ENCODE measurements at regions not wholly inside any gene's neighbourhood (a gene's known extent, or its start where the extent isn't known, plus 50 kb on each side); places are given as distances from the start of the nearest gene placed in this dataset.

GRCh38 chr2:150609831-150610582 lies 122.5 kb upstream of the RND3 start:
- H3K36me3 Mint-ChIP-seq (ENCODE audit: low read depth), result no peaks in the 10 kb centered on the region
- ATAC-seq, result no peak
- no peak overlapping the region for H3K27ac Mint-ChIP-seq
- H3K4me1 Mint-ChIP-seq, result no peaks in the 10 kb centered on the region
- no peaks in the 10 kb centered on the region for H3K9me3 Mint-ChIP-seq
- H3K27me3 Mint-ChIP-seq, result no peaks in the 10 kb centered on the region
- no peak overlapping the region for H3K4me3 Mint-ChIP-seq
- DNase-seq, result no peak

- Mint-ChIP-seq H3K4me3 (no peak overlapping the region), H3K4me1 (no peaks in the 10 kb centered on the region), H3K36me3 (ENCODE audit: low read depth) (no peaks in the 10 kb centered on the region), H3K27me3 (no peaks in the 10 kb centered on the region), H3K27ac (no peak overlapping the region), H3K9me3 (no peaks in the 10 kb centered on the region)
- no peak for DNase-seq
- no peak for ATAC-seq
These were observed 120.9 kb upstream of the RND3 start for GRCh38 chr2:150608341-150608740.

- Mint-ChIP-seq H3K9me3 (no peaks in the 10 kb centered on the region), H3K4me1 (no peaks in the 10 kb centered on the region), H3K27me3 (no peaks in the 10 kb centered on the region), H3K27ac (no peak overlapping the region), H3K4me3 (no peak overlapping the region), H3K36me3 (ENCODE audit: low read depth) (no peaks in the 10 kb centered on the region)
- no peak for ATAC-seq
- no peak for DNase-seq
These were observed 119.9 kb upstream of the RND3 start for GRCh38 chr2:150607390-150607811.

GRCh38 chr2:150606380-150607060 lies 119.1 kb upstream of the RND3 start:
- no peak for ATAC-seq
- Mint-ChIP-seq H3K36me3 (ENCODE audit: low read depth) (no peaks in the 10 kb centered on the region), H3K4me3 (no peak overlapping the region), H3K9me3 (no peaks in the 10 kb centered on the region), H3K4me1 (no peaks in the 10 kb centered on the region), H3K27me3 (no peaks in the 10 kb centered on the region), H3K27ac (no peak overlapping the region)
- no peak for DNase-seq

GRCh38 chr2:150605664-150606063 lies 118.2 kb upstream of the RND3 start:
- DNase-seq (no peak), ATAC-seq (no peak)
- no peak overlapping the region for H3K27ac Mint-ChIP-seq
- no peaks in the 10 kb centered on the region for H3K27me3 Mint-ChIP-seq
- no peaks in the 10 kb centered on the region for H3K9me3 Mint-ChIP-seq
- no peaks in the 10 kb centered on the region for H3K36me3 Mint-ChIP-seq (ENCODE audit: low read depth)
- no peak overlapping the region for H3K4me3 Mint-ChIP-seq
- no peaks in the 10 kb centered on the region for H3K4me1 Mint-ChIP-seq

GRCh38 chr2:150601280-150602038 lies 114.0 kb upstream of the RND3 start:
- DNase-seq (no peak), ATAC-seq (no peak)
- Mint-ChIP-seq H3K4me3 (no peak overlapping the region), H3K4me1 (no peaks in the 10 kb centered on the region), H3K27ac (no peak overlapping the region), H3K9me3 (no peaks in the 10 kb centered on the region), H3K36me3 (ENCODE audit: low read depth) (no peaks in the 10 kb centered on the region), H3K27me3 (peaks cover 1% of the 10 kb centered on the region)

GRCh38 chr2:150599889-150600288 lies 112.4 kb upstream of the RND3 start:
- Mint-ChIP-seq H3K9me3 (no peaks in the 10 kb centered on the region), H3K36me3 (ENCODE audit: low read depth) (no peaks in the 10 kb centered on the region), H3K4me1 (no peaks in the 10 kb centered on the region), H3K27ac (no peak overlapping the region), H3K4me3 (no peak overlapping the region), H3K27me3 (peaks cover 1% of the 10 kb centered on the region)
- ATAC-seq, result no peak
- DNase-seq, result no peak

- DNase-seq (no peak), ATAC-seq (no peak)
- H3K36me3 Mint-ChIP-seq (ENCODE audit: low read depth), result no peaks in the 10 kb centered on the region
- H3K9me3 Mint-ChIP-seq, result no peaks in the 10 kb centered on the region
- no peaks in the 10 kb centered on the region for H3K4me1 Mint-ChIP-seq
- H3K4me3 Mint-ChIP-seq, result no peak overlapping the region
- H3K27me3 Mint-ChIP-seq, result peaks cover 1% of the 10 kb centered on the region
- no peak overlapping the region for H3K27ac Mint-ChIP-seq
These were observed 110.9 kb upstream of the RND3 start for GRCh38 chr2:150598383-150598782.

GRCh38 chr2:150595803-150596470 lies 108.5 kb upstream of the RND3 start:
- no peaks in the 10 kb centered on the region for H3K36me3 Mint-ChIP-seq (ENCODE audit: low read depth)
- no peak for DNase-seq
- no peak overlapping the region for H3K4me3 Mint-ChIP-seq
- peaks cover 1% of the 10 kb centered on the region for H3K27me3 Mint-ChIP-seq
- no peak for ATAC-seq
- H3K27ac Mint-ChIP-seq, result no peak overlapping the region
- H3K4me1 Mint-ChIP-seq, result no peaks in the 10 kb centered on the region
- no peaks in the 10 kb centered on the region for H3K9me3 Mint-ChIP-seq

GRCh38 chr2:150594299-150594698 lies 106.8 kb upstream of the RND3 start:
- DNase-seq (no peak), ATAC-seq (no peak)
- Mint-ChIP-seq H3K9me3 (no peaks in the 10 kb centered on the region), H3K4me1 (no peaks in the 10 kb centered on the region), H3K27ac (no peak overlapping the region), H3K4me3 (no peak overlapping the region), H3K36me3 (ENCODE audit: low read depth) (no peaks in the 10 kb centered on the region), H3K27me3 (peaks cover 1% of the 10 kb centered on the region)

- no peak for DNase-seq
- H3K9me3 Mint-ChIP-seq, result no peaks in the 10 kb centered on the region
- no peaks in the 10 kb centered on the region for H3K4me1 Mint-ChIP-seq
- no peak overlapping the region for H3K4me3 Mint-ChIP-seq
- no peak for ATAC-seq
- no peaks in the 10 kb centered on the region for H3K36me3 Mint-ChIP-seq (ENCODE audit: low read depth)
- no peak overlapping the region for H3K27ac Mint-ChIP-seq
- no peaks in the 10 kb centered on the region for H3K27me3 Mint-ChIP-seq
These were observed 104.2 kb upstream of the RND3 start for GRCh38 chr2:150591496-150592285.

GRCh38 chr2:150589681-150590080 lies 102.2 kb upstream of the RND3 start:
- no peaks in the 10 kb centered on the region for H3K27me3 Mint-ChIP-seq
- DNase-seq (no peak), ATAC-seq (no peak)
- no peak overlapping the region for H3K27ac Mint-ChIP-seq
- H3K4me1 Mint-ChIP-seq, result no peaks in the 10 kb centered on the region
- H3K9me3 Mint-ChIP-seq, result no peaks in the 10 kb centered on the region
- H3K4me3 Mint-ChIP-seq, result no peak overlapping the region
- H3K36me3 Mint-ChIP-seq (ENCODE audit: low read depth), result no peaks in the 10 kb centered on the region

- H3K9me3 Mint-ChIP-seq, result no peaks in the 10 kb centered on the region
- no peak overlapping the region for H3K27ac Mint-ChIP-seq
- no peaks in the 10 kb centered on the region for H3K27me3 Mint-ChIP-seq
- H3K4me1 Mint-ChIP-seq, result no peaks in the 10 kb centered on the region
- DNase-seq (no peak), ATAC-seq (no peak)
- H3K36me3 Mint-ChIP-seq (ENCODE audit: low read depth), result no peaks in the 10 kb centered on the region
- no peak overlapping the region for H3K4me3 Mint-ChIP-seq
These were observed 101.0 kb upstream of the RND3 start for GRCh38 chr2:150588506-150588870.

All from activated naive CD8-positive, alpha-beta T cell treated with anti-CD3 and anti-CD28 coated beads, Interleukin-2, amount 50 U/mL, for 24 hours (primary cell).